ENCODE measurements at regions not wholly inside any gene's neighbourhood (a gene's known extent, or its start where the extent isn't known, plus 50 kb on each side); places are given as distances from the start of the nearest gene placed in this dataset.

DNA sequence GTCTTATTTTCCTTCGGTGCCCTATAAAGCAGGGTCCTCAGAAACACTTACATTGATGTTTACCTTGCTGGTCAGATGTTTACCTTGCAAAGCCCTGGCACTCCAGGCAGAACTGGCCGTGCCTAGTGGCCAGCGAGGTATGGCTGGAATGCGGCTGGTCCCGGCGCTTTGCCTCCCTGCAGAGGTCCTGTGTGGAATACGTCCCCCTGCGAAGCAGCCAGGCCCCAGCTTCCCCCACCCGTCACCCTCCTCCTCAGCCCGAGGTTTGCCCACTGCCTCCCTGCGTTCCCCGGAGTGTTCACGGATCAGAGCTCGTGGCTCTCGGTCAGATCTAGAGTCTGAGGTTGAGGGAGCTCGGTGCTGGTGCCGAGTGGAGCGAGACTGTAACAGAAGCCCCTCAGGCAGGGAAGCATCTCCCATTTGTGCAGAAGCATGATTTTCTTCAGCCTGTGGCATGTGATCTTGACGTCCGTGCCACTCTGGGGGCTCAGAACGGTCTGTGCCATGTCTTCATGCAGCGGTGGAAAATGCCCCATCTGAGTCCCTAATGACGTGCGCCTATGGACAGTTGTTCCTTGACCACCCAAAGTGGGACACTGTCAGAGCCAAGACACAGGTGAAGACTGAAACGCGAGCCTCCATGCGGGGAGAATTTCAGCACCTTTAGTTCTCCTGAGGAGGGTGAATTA lies 54.8 kb upstream of the SOX1 start:
- no peak for DNase-seq

DNA sequence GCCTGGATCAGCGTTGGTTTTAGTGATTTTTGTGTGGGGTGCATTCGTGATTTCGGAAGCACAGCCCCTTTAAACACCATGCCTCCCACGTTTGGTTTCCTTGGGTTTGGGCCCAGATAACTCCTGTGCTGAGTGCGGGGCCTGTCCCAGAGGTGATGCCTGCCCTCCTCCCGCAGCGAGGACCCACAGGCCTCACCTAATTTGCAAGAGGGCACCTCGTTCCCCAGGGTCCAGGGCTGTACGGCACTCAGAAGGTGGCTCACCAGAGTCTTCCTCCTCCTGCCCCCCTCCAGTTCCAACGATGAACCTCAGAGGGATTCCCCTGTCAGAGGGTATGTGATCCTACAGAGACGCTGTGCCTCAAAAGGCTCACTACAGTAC lies 54.3 kb upstream of the SOX1 start:
- DNase-seq, result no peak

DNA sequence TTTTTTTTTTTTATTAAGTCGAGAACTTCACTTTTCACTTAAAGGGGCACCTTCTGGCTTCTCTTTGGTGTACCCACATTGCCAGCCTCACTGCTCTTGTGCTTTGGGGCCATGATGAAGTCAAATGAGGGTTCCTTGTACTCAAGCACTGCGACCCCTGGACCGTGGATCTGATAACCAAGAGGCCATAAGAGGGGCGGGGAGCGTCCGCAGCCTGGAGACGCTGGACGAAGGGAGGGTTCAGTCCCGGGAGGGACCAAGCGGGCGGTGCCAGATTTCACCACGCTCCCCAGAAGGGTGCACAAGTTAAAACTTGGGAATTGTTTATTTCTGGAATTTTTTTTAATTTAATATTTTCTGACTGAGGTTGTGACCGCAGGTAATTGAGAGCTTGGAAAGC lies 53.3 kb upstream of the SOX1 start:
- no peak for DNase-seq

DNA sequence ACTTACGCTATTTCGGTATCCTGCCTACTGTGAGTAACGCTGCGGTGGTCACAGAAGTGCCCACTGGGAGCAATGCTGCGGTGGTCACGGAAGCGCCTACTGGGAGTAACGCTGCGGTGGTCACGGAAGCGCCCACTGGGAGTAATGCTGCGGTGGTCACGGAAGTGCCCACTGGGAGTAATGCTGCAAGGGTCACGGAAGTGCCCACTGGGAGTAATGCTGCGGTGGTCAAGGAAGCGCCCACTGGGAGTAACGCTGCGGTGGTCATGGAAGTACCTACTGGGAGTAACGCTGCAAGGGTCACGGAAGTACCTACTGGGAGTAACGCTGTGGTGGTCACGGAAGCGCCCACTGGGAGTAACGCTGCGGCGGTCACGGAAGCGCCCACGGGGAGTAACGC lies 52.1 kb upstream of the SOX1 start:
- DNase-seq, result no peak
